ENCODE measurements at regions not wholly inside any gene's neighbourhood (a gene's known extent, or its start where the extent isn't known, plus 50 kb on each side); places are given as distances from the start of the nearest gene placed in this dataset.

DNA sequence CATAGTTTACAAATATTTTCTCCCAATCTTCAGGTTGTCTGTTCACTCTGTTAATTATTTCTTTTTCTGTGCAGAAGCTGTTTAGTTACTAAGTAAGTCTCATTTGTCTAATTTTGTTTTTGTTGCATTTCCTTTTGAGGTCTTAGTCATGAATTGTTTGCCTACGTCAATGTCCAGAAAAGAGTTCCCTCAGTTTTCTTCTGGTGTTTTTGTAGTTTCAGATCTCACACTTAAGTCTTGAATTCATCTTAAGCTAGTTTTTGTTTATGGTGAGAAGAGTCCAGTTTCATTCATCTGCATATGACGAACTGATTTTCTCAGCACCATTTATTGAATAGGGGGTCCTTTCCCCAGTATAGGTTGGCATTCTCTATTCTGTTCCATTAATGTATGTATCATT lies 1252.2 kb upstream of the TMEFF2 start:
- TF ChIP-seq EP300 (IDR thresholded peaks at IDR 0.05) (no peak), POLR2A (IDR thresholded peaks at IDR 0.05) (no peak)
- TF ChIP-seq, protein P1, sequence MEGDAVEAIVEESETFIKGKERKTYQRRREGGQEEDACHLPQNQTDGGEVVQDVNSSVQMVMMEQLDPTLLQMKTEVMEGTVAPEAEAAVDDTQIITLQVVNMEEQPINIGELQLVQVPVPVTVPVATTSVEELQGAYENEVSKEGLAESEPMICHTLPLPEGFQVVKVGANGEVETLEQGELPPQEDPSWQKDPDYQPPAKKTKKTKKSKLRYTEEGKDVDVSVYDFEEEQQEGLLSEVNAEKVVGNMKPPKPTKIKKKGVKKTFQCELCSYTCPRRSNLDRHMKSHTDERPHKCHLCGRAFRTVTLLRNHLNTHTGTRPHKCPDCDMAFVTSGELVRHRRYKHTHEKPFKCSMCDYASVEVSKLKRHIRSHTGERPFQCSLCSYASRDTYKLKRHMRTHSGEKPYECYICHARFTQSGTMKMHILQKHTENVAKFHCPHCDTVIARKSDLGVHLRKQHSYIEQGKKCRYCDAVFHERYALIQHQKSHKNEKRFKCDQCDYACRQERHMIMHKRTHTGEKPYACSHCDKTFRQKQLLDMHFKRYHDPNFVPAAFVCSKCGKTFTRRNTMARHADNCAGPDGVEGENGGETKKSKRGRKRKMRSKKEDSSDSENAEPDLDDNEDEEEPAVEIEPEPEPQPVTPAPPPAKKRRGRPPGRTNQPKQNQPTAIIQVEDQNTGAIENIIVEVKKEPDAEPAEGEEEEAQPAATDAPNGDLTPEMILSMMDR (IDR thresholded peaks at IDR 0.05) = no peak

All from suprapubic skin (tissue), 3 donors.